ENCODE measurements at regions not wholly inside any gene's neighbourhood (a gene's known extent, or its start where the extent isn't known, plus 50 kb on each side); places are given as distances from the start of the nearest gene placed in this dataset.

DNA sequence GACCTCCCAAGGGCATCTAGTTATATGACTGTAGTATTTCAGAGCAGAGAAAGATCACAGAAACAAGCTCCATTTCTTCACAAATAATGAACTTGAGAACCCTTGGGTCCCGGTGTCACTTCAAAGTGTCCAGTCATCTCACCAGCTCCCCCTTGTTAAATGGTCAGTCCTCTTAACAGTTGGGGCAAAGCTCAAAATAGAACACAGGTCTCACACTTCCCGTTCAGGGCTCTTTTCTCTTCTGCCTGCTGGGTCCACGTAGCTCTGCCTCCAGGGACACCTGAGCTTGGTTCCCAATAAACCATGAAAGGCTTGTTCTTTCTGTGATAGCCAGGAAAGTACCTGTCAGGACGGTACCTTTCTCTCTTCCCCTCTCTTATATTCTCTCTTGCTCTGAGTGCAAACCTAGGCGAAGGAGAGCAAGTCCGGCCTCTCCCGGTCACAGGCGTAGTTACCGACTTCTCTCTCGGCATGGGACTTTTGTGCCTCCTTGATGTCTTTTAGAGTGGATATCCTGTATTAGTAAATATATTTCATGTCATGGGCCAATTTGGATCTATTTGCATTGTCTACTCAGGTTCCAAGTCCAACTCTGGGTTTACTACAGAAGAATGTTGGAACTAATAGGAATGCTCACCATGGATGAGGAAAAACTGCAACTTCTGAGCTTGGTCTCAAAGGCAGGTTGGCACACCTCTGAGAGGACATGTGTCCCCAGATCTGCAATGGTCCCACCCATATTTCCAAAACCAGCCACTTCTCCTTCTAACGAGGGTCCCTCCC lies 118.8 kb upstream of the PARP11 start (continued):
- TF ChIP-seq RBFOX2 (IDR thresholded peaks at IDR 0.05; ENCODE audit: low read depth, low read length) = no peak
- TF ChIP-seq, protein P1, sequence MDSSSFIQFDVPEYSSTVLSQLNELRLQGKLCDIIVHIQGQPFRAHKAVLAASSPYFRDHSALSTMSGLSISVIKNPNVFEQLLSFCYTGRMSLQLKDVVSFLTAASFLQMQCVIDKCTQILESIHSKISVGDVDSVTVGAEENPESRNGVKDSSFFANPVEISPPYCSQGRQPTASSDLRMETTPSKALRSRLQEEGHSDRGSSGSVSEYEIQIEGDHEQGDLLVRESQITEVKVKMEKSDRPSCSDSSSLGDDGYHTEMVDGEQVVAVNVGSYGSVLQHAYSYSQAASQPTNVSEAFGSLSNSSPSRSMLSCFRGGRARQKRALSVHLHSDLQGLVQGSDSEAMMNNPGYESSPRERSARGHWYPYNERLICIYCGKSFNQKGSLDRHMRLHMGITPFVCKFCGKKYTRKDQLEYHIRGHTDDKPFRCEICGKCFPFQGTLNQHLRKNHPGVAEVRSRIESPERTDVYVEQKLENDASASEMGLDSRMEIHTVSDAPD (CRISPR knock-in tag; IDR thresholded peaks at IDR 0.05) = no peak
- TF ChIP-seq TMF1 (CRISPR knock-in tag; IDR thresholded peaks at IDR 0.05; ENCODE audit: low read depth) = no peak
- no peak for TF ChIP-seq FLYWCH1 (CRISPR knock-in tag; IDR thresholded peaks at IDR 0.05)
- TF ChIP-seq LCORL (IDR thresholded peaks at IDR 0.05) = no peak
- 0 out of 2 replicates have a peak, but pooled peaks have one; percentile 15 for TF ChIP-seq LCORL (CRISPR knock-in tag; IDR thresholded peaks at IDR 0.05)
- no peak for TF ChIP-seq NCOA1 (CRISPR knock-in tag; IDR thresholded peaks at IDR 0.05)
- TF ChIP-seq REPIN1 (CRISPR knock-in tag; IDR thresholded peaks at IDR 0.05; ENCODE audit: borderline replicate concordance, low read depth) = 0 out of 2 replicates have a peak, but pooled peaks have one; percentile 19
- TF ChIP-seq, protein P2, sequence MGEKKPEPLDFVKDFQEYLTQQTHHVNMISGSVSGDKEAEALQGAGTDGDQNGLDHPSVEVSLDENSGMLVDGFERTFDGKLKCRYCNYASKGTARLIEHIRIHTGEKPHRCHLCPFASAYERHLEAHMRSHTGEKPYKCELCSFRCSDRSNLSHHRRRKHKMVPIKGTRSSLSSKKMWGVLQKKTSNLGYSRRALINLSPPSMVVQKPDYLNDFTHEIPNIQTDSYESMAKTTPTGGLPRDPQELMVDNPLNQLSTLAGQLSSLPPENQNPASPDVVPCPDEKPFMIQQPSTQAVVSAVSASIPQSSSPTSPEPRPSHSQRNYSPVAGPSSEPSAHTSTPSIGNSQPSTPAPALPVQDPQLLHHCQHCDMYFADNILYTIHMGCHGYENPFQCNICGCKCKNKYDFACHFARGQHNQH (CRISPR knock-in tag; IDR thresholded peaks at IDR 0.05) = no peak
- no peak for TF ChIP-seq JUND (CRISPR knock-in tag; IDR thresholded peaks at IDR 0.05)
